SK-N-SH (cell line): ENCODE measurements at regions not wholly inside any gene's neighbourhood (a gene's known extent, or its start where the extent isn't known, plus 50 kb on each side); places are given as distances from the start of the nearest gene placed in this dataset.

Experiments used
- EP300 ChIP-seq, 2 experiments: IDR thresholded peaks; 2 replicates each; pipeline versions ENCODE4 v1.4.0 to v1.6.1; 2012; ENCODE audit warnings: borderline replicate concordance in 1 of 2, low read depth in 1 of 2, low read length in 1 of 2
- EZH2phosphoT487 ChIP-seq: fragments of 200-600 bp; sonication (generic); IDR thresholded peaks from 2 replicates; pipeline ENCODE4 v1.6.1; 2017; ENCODE audit warnings: low read depth, mixed run types, mild to moderate bottlenecking, antibody characterized with exemption, moderate library complexity, borderline replicate concordance
- FOXM1 ChIP-seq: IDR thresholded peaks from 2 replicates; pipeline ENCODE4 v1.4.0; 2012; ENCODE audit warnings: low read depth, mild to moderate bottlenecking
- MEF2A ChIP-seq: IDR thresholded peaks from 2 replicates; pipeline ENCODE4 v1.4.0; 2012; ENCODE audit warnings: low read depth, borderline replicate concordance
- MXI1 ChIP-seq: IDR thresholded peaks from 2 replicates; pipeline ENCODE4 v1.6.1; 2012; ENCODE audit warnings: mild to moderate bottlenecking, low read depth, low read length, improper control_type of control experiment
- NRF1 ChIP-seq: IDR thresholded peaks from 2 replicates; pipeline ENCODE4 v1.6.1; 2012; ENCODE audit warnings: low read depth, mild to moderate bottlenecking, low read length
- POLR2AphosphoS5 ChIP-seq: IDR thresholded peaks from 2 replicates; pipeline ENCODE4 v1.6.1; 2012; ENCODE audit warnings: low read depth, low read length
- RAD21 ChIP-seq: IDR thresholded peaks from 2 replicates; pipeline ENCODE4 v1.6.1; 2012; ENCODE audit warnings: mild to moderate bottlenecking, low read length
- RCOR1 ChIP-seq: fragments of 150-350 bp; IDR thresholded peaks from 2 replicates; pipeline ENCODE4 v1.6.1; 2017; ENCODE audit warnings: antibody characterized with exemption, low read length
- RFX5 ChIP-seq: IDR thresholded peaks from 2 replicates; pipeline ENCODE4 v1.6.1; 2012; ENCODE audit warnings: mild to moderate bottlenecking, improper control_type of control experiment, low read length
- TAF1 ChIP-seq: IDR thresholded peaks from 2 replicates; pipeline ENCODE4 v1.6.1; 2012; ENCODE audit warnings: low read depth, mild to moderate bottlenecking, low read length, moderate library complexity, borderline replicate concordance
- TF ChIP-seq, protein P1 (sequence below): fragments of 200-600 bp; sonication (generic); IDR thresholded peaks from 2 replicates; pipeline ENCODE4 v1.6.1; 2017; ENCODE audit warnings: antibody characterized with exemption, mild to moderate bottlenecking, moderate library complexity
- TF ChIP-seq, protein P2 (sequence below): IDR thresholded peaks from 2 replicates; pipeline ENCODE4 v1.4.0; 2012; ENCODE audit warnings: low read depth

GRCh38 chr10:30765022-30765615, 135.6 kb upstream of the LYZL2 start:
- TF ChIP-seq, protein P1, sequence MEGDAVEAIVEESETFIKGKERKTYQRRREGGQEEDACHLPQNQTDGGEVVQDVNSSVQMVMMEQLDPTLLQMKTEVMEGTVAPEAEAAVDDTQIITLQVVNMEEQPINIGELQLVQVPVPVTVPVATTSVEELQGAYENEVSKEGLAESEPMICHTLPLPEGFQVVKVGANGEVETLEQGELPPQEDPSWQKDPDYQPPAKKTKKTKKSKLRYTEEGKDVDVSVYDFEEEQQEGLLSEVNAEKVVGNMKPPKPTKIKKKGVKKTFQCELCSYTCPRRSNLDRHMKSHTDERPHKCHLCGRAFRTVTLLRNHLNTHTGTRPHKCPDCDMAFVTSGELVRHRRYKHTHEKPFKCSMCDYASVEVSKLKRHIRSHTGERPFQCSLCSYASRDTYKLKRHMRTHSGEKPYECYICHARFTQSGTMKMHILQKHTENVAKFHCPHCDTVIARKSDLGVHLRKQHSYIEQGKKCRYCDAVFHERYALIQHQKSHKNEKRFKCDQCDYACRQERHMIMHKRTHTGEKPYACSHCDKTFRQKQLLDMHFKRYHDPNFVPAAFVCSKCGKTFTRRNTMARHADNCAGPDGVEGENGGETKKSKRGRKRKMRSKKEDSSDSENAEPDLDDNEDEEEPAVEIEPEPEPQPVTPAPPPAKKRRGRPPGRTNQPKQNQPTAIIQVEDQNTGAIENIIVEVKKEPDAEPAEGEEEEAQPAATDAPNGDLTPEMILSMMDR: no peak
- no peak for TF ChIP-seq RAD21
- TF ChIP-seq EZH2phosphoT487: no peak
- no peak for TF ChIP-seq EP300 (IDR thresholded peaks at IDR 0.05; ENCODE audit: borderline replicate concordance in 1 of 2, low read depth in 1 of 2, low read length in 1 of 2)
- no peak for TF ChIP-seq NRF1
- no peak for TF ChIP-seq RCOR1
- TF ChIP-seq FOXM1: no peak
- TF ChIP-seq TAF1: no peak
- TF ChIP-seq MEF2A: no peak
- TF ChIP-seq POLR2AphosphoS5: no peak
- no peak for TF ChIP-seq MXI1
- no peak for TF ChIP-seq RFX5
- TF ChIP-seq, protein P2, sequence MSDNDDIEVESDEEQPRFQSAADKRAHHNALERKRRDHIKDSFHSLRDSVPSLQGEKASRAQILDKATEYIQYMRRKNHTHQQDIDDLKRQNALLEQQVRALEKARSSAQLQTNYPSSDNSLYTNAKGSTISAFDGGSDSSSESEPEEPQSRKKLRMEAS: no peak
